GM21737 (cell line): ENCODE measurements at regions not wholly inside any gene's neighbourhood (a gene's known extent, or its start where the extent isn't known, plus 50 kb on each side); places are given as distances from the start of the nearest gene placed in this dataset.

Experiments
- ATAC-seq: cut with Tn5 transposase; IDR thresholded peaks from one replicate; pipeline ENCODE4 v1.9.1; 2021; ENCODE audit warnings: mild to moderate bottlenecking, moderate library complexity; ENCODE audit not compliant: unreplicated experiment

GRCh38 chr20:39222101-39222500 is 260.0 kb downstream of the DHX35 start:
- no peak for ATAC-seq

- no peak for ATAC-seq
Measured at GRCh38 chr20:39216195-39216594, 254.1 kb downstream of the DHX35 start.

GRCh38 chr20:39214828-39215227 is 252.7 kb downstream of the DHX35 start:
- no peak for ATAC-seq

GRCh38 chr20:39213476-39214145 is 251.5 kb downstream of the DHX35 start:
- ATAC-seq: no peak

- no peak for ATAC-seq
Measured at GRCh38 chr20:39211060-39211748, 249.1 kb downstream of the DHX35 start.

GRCh38 chr20:39210341-39211036 is 248.3 kb downstream of the DHX35 start:
- ATAC-seq: no peak

GRCh38 chr20:39206899-39207564 is 244.9 kb downstream of the DHX35 start:
- no peak for ATAC-seq

GRCh38 chr20:39195582-39196021 is 233.5 kb downstream of the DHX35 start:
- ATAC-seq: no peak

GRCh38 chr20:39190666-39191570 is 228.8 kb downstream of the DHX35 start:
- ATAC-seq: no peak

GRCh38 chr20:39188266-39188765 is 226.2 kb downstream of the DHX35 start:
- ATAC-seq: no peak

GRCh38 chr20:39181490-39181889 is 219.3 kb downstream of the DHX35 start:
- ATAC-seq: no peak

- ATAC-seq: no peak
Measured at GRCh38 chr20:39176457-39176856, 214.3 kb downstream of the DHX35 start.

- ATAC-seq: no peak
Measured at GRCh38 chr20:39170896-39171463, 208.8 kb downstream of the DHX35 start.

- ATAC-seq: no peak
Measured at GRCh38 chr20:39165099-39165498, 203.0 kb downstream of the DHX35 start.

- ATAC-seq: no peak
Measured at GRCh38 chr20:39164642-39165041, 202.5 kb downstream of the DHX35 start.

- ATAC-seq: no peak
Measured at GRCh38 chr20:39163993-39164392, 201.8 kb downstream of the DHX35 start.

GRCh38 chr20:39161900-39162299 is 199.8 kb downstream of the DHX35 start:
- ATAC-seq: no peak

- no peak for ATAC-seq
Measured at GRCh38 chr20:39155971-39156370, 193.8 kb downstream of the DHX35 start.

GRCh38 chr20:39152742-39153141 is 190.6 kb downstream of the DHX35 start:
- ATAC-seq: no peak

GRCh38 chr20:39152126-39152525 is 190.0 kb downstream of the DHX35 start:
- no peak for ATAC-seq
